A549 (cell line): ENCODE measurements at regions not wholly inside any gene's neighbourhood (a gene's known extent, or its start where the extent isn't known, plus 50 kb on each side); places are given as distances from the start of the nearest gene placed in this dataset.

Source experiments
- ATAC-seq, 2 experiments: fragments of 200-7000 bp in 1 of 2; fragments of >200 bp in 1 of 2; cut with Nextera tagmentation in 1 of 2; cut with Tn5 transposase in 1 of 2; 3 replicates each; pipeline versions ENCODE4 v1.8.0 to v1.9.1; 2018 to 2020; ENCODE audit warnings: mild to moderate bottlenecking in 1 of 2, moderate library complexity in 1 of 2
- CTCF ChIA-PET: fragments of 300-600 bp; sonication (Branson Sonifier 250); formaldehyde crosslinking; extraction: SDS; loops from one replicate; lab custom pipeline; 2021; ENCODE audit warnings: antibody characterized with exemption, inconsistent platforms; lab: Yijun Ruan, JAX
- POLR2A ChIA-PET: fragments of 350-600 bp; formaldehyde crosslinking; extraction: SDS; loops from one replicate; lab custom pipeline; 2021; ENCODE audit warnings: antibody characterized with exemption, inconsistent platforms; lab: Yijun Ruan, JAX
- DNase-seq, 2 experiments: peaks; one replicate each; pipeline versions ENCODE4 v3.0.0 to v3.0.0-alpha.2; 2011 to 2016; ENCODE audit warnings: low read depth in 1 of 2, low spot score in 1 of 2
- FAIRE-seq: peaks from 2 replicates; lab custom pipeline; 2011; peaks lifted over from hg19 to GRCh38; lab: Jason Lieb, UNC
- H3K27ac ChIP-seq, 2 experiments: fragments of >200 bp; sonication (Bioruptor Twin); formaldehyde crosslinking; 3 replicates each; pipeline ENCODE4 v1.5.1; 2016 to 2017
- H3K4me1 ChIP-seq: fragments of >200 bp; sonication (Bioruptor Twin); formaldehyde crosslinking; 3 replicates; pipeline ENCODE4 v1.6.1; 2016
- H3K4me2 ChIP-seq: fragments of >200 bp; sonication (Bioruptor Twin); formaldehyde crosslinking; 3 replicates; pipeline ENCODE4 v1.6.1; 2016
- H3K4me3 ChIP-seq: fragments of >200 bp; sonication (Bioruptor Twin); formaldehyde crosslinking; 3 replicates; pipeline ENCODE4 v1.5.1; 2016
- H3K9me3 ChIP-seq: fragments of >200 bp; sonication (Bioruptor Twin); formaldehyde crosslinking; 3 replicates; pipeline ENCODE4 v1.6.1; 2016
- ATOH8 ChIP-seq: fragments of 250-450 bp; sonication (Bioruptor Pico); IDR thresholded peaks from 2 replicates; pipeline ENCODE4 v1.5.0; 2020; ENCODE audit warnings: low read depth, mild to moderate bottlenecking, moderate library complexity
- CHD4 ChIP-seq: fragments of 200-600 bp; sonication (generic); IDR thresholded peaks from 2 replicates; pipeline ENCODE4 v1.6.1; 2016; ENCODE audit warnings: antibody characterized with exemption, mild to moderate bottlenecking, borderline replicate concordance
- EHMT2 ChIP-seq: fragments of 200-600 bp; sonication (generic); IDR thresholded peaks from 2 replicates; pipeline ENCODE4 v1.6.1; 2016; ENCODE audit warnings: antibody characterized with exemption, low read depth, mild to moderate bottlenecking, moderate library complexity
- ELK1 ChIP-seq: fragments of 150-350 bp; IDR thresholded peaks from 2 replicates; pipeline ENCODE4 v1.6.1; 2014; ENCODE audit warnings: low read depth, mild to moderate bottlenecking, low read length
- FOSB ChIP-seq: fragments of 250-450 bp; sonication (Bioruptor Pico); IDR thresholded peaks from 2 replicates; pipeline ENCODE4 v1.5.0; 2020; ENCODE audit warnings: mild to moderate bottlenecking, moderate library complexity
- FOSL2 ChIP-seq, 2 experiments: fragments of 450-650 bp in 1 of 2; fragments of >200 bp in 1 of 2; sonication (Bioruptor Twin) in 1 of 2; formaldehyde crosslinking; IDR thresholded peaks; 2 replicates each; pipeline versions ENCODE4 v1.5.0 to v1.6.1; 2016 to 2020; ENCODE audit warnings: mild to moderate bottlenecking in 1 of 2, moderate library complexity in 1 of 2
- FOXS1 ChIP-seq: fragments of 250-450 bp; sonication (Bioruptor Pico); IDR thresholded peaks from 2 replicates; pipeline ENCODE4 v1.5.0; 2020; ENCODE audit warnings: mild to moderate bottlenecking, moderate library complexity
- HOXA7 ChIP-seq: fragments of 250-450 bp; sonication (Bioruptor Pico); IDR thresholded peaks from 2 replicates; pipeline ENCODE4 v1.5.0; 2020; ENCODE audit warnings: mild to moderate bottlenecking, moderate library complexity
- HOXB13 ChIP-seq: fragments of 250-450 bp; sonication (Bioruptor Pico); IDR thresholded peaks from 2 replicates; pipeline ENCODE4 v1.5.0; 2020; ENCODE audit warnings: low read depth, mild to moderate bottlenecking, moderate library complexity
- HOXB5 ChIP-seq: fragments of 250-450 bp; sonication (Bioruptor Pico); IDR thresholded peaks from 2 replicates; pipeline ENCODE4 v1.5.0; 2020; ENCODE audit warnings: mild to moderate bottlenecking, moderate library complexity
- JUN ChIP-seq, 2 experiments: fragments of >200 bp; sonication (Bioruptor Twin); formaldehyde crosslinking; IDR thresholded peaks; 2 replicates in 1 of 2; 3 replicates in 1 of 2; pipeline ENCODE4 v1.6.1; 2016 to 2017
- JUNB ChIP-seq: fragments of >200 bp; sonication (Bioruptor Twin); formaldehyde crosslinking; IDR thresholded peaks from 2 replicates; pipeline ENCODE4 v1.6.1; 2016
- KDM5A ChIP-seq: fragments of 200-600 bp; sonication (generic); IDR thresholded peaks from 2 replicates; pipeline ENCODE4 v1.6.1; 2016; ENCODE audit warnings: antibody characterized with exemption, mild to moderate bottlenecking
- MAFK ChIP-seq: fragments of 450-650 bp; IDR thresholded peaks from 2 replicates; pipeline ENCODE4 v1.6.1; 2014; ENCODE audit not compliant: partially characterized antibody
- MAZ ChIP-seq: fragments of 150-350 bp; IDR thresholded peaks from 2 replicates; pipeline ENCODE4 v1.6.1; 2014; ENCODE audit warnings: antibody characterized with exemption, low read depth, low read length, borderline replicate concordance
- MYC ChIP-seq: IDR thresholded peaks from 2 replicates; pipeline ENCODE4 v1.6.1; 2012; ENCODE audit warnings: mild to moderate bottlenecking, inconsistent platforms, low read length, improper control_type of control experiment, borderline replicate concordance
- NPAS2 ChIP-seq: fragments of 250-450 bp; sonication (Bioruptor Pico); IDR thresholded peaks from 2 replicates; pipeline ENCODE4 v1.8.0; 2022; ENCODE audit warnings: mild to moderate bottlenecking, moderate library complexity, borderline replicate concordance
- POLR2AphosphoS2 ChIP-seq: conservative IDR thresholded peaks from 2 replicates; pipeline ENCODE4 v1.6.1; 2012; ENCODE audit warnings: low read length, improper control_type of control experiment, inconsistent platforms
- RARB ChIP-seq: fragments of 250-450 bp; sonication (Bioruptor Pico); IDR thresholded peaks from 2 replicates; pipeline ENCODE4 v1.8.0; 2021; ENCODE audit warnings: mild to moderate bottlenecking, moderate library complexity
- RCOR1 ChIP-seq: fragments of 150-350 bp; IDR thresholded peaks from 2 replicates; pipeline ENCODE4 v1.6.1; 2014; ENCODE audit warnings: antibody characterized with exemption, low read length, low read depth
- REST ChIP-seq: fragments of 200-600 bp; sonication (generic); IDR thresholded peaks from 2 replicates; pipeline ENCODE4 v1.6.1; 2016; ENCODE audit warnings: antibody characterized with exemption, mild to moderate bottlenecking, moderate library complexity
- RFX5 ChIP-seq: fragments of 450-650 bp; IDR thresholded peaks from 2 replicates; pipeline ENCODE4 v1.7.1; 2014; ENCODE audit warnings: antibody characterized with exemption, mild to moderate bottlenecking, moderate library complexity
- SREBF2 ChIP-seq: fragments of 450-650 bp; IDR thresholded peaks from 2 replicates; pipeline ENCODE4 v1.6.1; 2014; ENCODE audit warnings: mild to moderate bottlenecking, moderate library complexity
- TP53 ChIP-seq: fragments of 250-450 bp; sonication (Bioruptor Pico); IDR thresholded peaks from 2 replicates; pipeline ENCODE4 v1.5.0; 2021; ENCODE audit warnings: mild to moderate bottlenecking, moderate library complexity
- ZC3H11A ChIP-seq: fragments of 450-650 bp; IDR thresholded peaks from 2 replicates; pipeline ENCODE4 v1.6.1; 2014; ENCODE audit warnings: antibody characterized with exemption, mild to moderate bottlenecking
- ZNF302 ChIP-seq: fragments of 250-450 bp; sonication (Bioruptor Pico); IDR thresholded peaks from 2 replicates; pipeline ENCODE4 v1.9.0; 2021; ENCODE audit warnings: inconsistent platforms, mild to moderate bottlenecking, moderate library complexity
- WGBS: methylation state at CpG from one replicate; pipeline ENCODE4 v1.1.6; 2017; ENCODE audit errors: missing lambda C conversion rate; 5-methylcytosine and 5-hydroxymethylcytosine counted together

- FAIRE-seq (no peak), ATAC-seq (no peak), DNase-seq (no peak)
- TF ChIP-seq HOXA7 (no peak), MAFK (no peak), MAZ (no peak), FOSL2 (IDR thresholded peaks at IDR 0.05) (no peak), FOSL2 (CRISPR knock-in tag; IDR thresholded peaks at IDR 0.05) (no peak), JUN (IDR thresholded peaks at IDR 0.05) (no peak), MYC (no peak), HOXB5 (CRISPR knock-in tag) (no peak), ZC3H11A (no peak), FOXS1 (CRISPR knock-in tag) (no peak), FOSB (no peak), ATOH8 (no peak), REST (no peak), TP53 (CRISPR knock-in tag) (no peak), HOXB13 (CRISPR knock-in tag) (no peak), NPAS2 (no peak), CHD4 (no peak), POLR2AphosphoS2 (no peak)
- H3K4me2 ChIP-seq: no peak overlapping the region
- WGBS: 47% methylated on average over 17 of the region's 17 CpGs
- no peaks in the 10 kb centered on the region for H3K4me1 ChIP-seq
- ChIA-PET CTCF (no interaction called here), POLR2A (no interaction called here)
- no peaks in the 10 kb centered on the region for H3K9me3 ChIP-seq
- H3K27ac ChIP-seq: no peak overlapping the region
- no peak overlapping the region for H3K4me3 ChIP-seq
These were observed 68.1 kb upstream of the TMEM252 start for GRCh38 chr9:68608763-68609162.

- FAIRE-seq: no peak
These were observed 69.3 kb upstream of the TMEM252 start for GRCh38 chr9:68609901-68610415.

More at GRCh38 chr9:68609901-68610415, 69.3 kb upstream of the TMEM252 start:
- ChIA-PET POLR2A (no interaction called here), CTCF (interaction anchor here (1.0 kb wide), 1 partner anchor 26 kb away, joined by 3 read pairs; no protein-coding TSS in a partner anchor)
- ATAC-seq (no peak), DNase-seq (no peak)
- Histone ChIP-seq H3K4me3 (no peak overlapping the region), H3K4me1 (no peaks in the 10 kb centered on the region), H3K9me3 (no peaks in the 10 kb centered on the region), H3K4me2 (no peak overlapping the region), H3K27ac (no peak overlapping the region)
- TF ChIP-seq EHMT2 (no peak), SREBF2 (no peak), ELK1 (no peak), RCOR1 (no peak), MAZ (no peak), RFX5 (no peak), ZNF302 (no peak), ATOH8 (no peak), JUNB (no peak), TP53 (CRISPR knock-in tag) (no peak), ZC3H11A (no peak), RARB (no peak), KDM5A (no peak), POLR2AphosphoS2 (no peak)
- WGBS: 11% methylated on average over 7 of the region's 7 CpGs
